Peyer's patch (tissue), 4 donors: ENCODE measurements at regions not wholly inside any gene's neighbourhood (a gene's known extent, or its start where the extent isn't known, plus 50 kb on each side); places are given as distances from the start of the nearest gene placed in this dataset.

Experiments
- DNase-seq, 3 donors: peaks; one replicate each; pipeline ENCODE4 v3.0.0-alpha.2; 2017 to 2019
- H3K27ac ChIP-seq, 4 donors: fragments of 200-600 bp; sonication (generic); one replicate each; pipeline ENCODE4 v1.5.1; 2016 to 2019
- H3K27me3 ChIP-seq, 2 donors: fragments of 200-600 bp; sonication (generic); one replicate each; pipeline ENCODE4 v1.5.1; 2019
- H3K36me3 ChIP-seq, 3 donors: fragments of 200-600 bp; sonication (generic); one replicate each; pipeline ENCODE4 v1.5.1; 2016 to 2019
- H3K4me1 ChIP-seq, 4 donors: fragments of 200-600 bp; sonication (generic); one replicate each; pipeline ENCODE4 v1.5.1; 2016 to 2019
- H3K4me3 ChIP-seq, 4 donors: fragments of 200-600 bp; sonication (generic); 1 replicate in 3 of 4; 2 replicates in 1 of 4; pipeline ENCODE4 v1.5.1; 2016 to 2019; ENCODE audit warnings: mild to moderate bottlenecking in 1 of 4
- H3K9me3 ChIP-seq, 4 donors: fragments of 200-600 bp; sonication (generic); one replicate each; pipeline ENCODE4 v1.5.1; 2016 to 2019; ENCODE audit warnings: mild to moderate bottlenecking in 1 of 4
- POLR2A ChIP-seq, 2 donors: fragments of 450-650 bp; IDR thresholded peaks; one replicate each; pipeline ENCODE4 v1.5.1; 2017; ENCODE audit warnings: antibody characterized with exemption in 2 of 2, mild to moderate bottlenecking in 2 of 2, moderate library complexity in 2 of 2
- TF ChIP-seq, protein P1 (sequence below), 6 experiments: fragments of 450-650 bp in 4 of 6; fragments of 200-600 bp in 2 of 6; sonication (generic) in 1 of 6; IDR thresholded peaks; one replicate each; pipeline ENCODE4 v1.5.1; 2017 to 2019; ENCODE audit warnings: antibody characterized with exemption in 6 of 6, mild to moderate bottlenecking in 3 of 6, moderate library complexity in 1 of 6

DNA sequence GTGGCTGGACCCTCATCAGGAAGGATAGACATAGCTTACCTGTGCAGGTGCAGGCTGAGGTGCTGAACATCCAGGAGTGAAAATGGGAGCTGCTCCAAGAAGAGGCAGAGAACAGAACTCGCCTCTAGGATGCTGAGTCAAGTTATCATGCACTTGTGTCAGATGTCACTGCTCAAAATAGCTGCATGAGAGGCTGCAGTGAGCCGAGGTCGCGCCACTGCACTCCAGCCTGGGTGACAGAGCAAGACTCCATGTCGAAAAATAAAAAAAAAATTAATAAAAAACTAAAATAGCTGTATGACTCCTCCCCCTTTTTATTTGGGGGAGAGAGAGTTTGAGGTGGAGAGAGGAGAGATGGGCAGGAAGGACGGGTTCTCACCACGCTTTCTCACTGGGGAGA, 148.8 kb downstream of the FOXL1 start:
- Histone ChIP-seq H3K27me3 (no peaks in the 10 kb centered on the region), H3K27ac (no peak overlapping the region), H3K9me3 (peaks cover 0 to 5% (median 0%) of the 10 kb centered on the region in 4 donors), H3K4me3 (no peak overlapping the region), H3K4me1 (no peaks in the 10 kb centered on the region), H3K36me3 (no peaks in the 10 kb centered on the region)
- TF ChIP-seq POLR2A (IDR thresholded peaks at IDR 0.05): no peak
- TF ChIP-seq, protein P1, sequence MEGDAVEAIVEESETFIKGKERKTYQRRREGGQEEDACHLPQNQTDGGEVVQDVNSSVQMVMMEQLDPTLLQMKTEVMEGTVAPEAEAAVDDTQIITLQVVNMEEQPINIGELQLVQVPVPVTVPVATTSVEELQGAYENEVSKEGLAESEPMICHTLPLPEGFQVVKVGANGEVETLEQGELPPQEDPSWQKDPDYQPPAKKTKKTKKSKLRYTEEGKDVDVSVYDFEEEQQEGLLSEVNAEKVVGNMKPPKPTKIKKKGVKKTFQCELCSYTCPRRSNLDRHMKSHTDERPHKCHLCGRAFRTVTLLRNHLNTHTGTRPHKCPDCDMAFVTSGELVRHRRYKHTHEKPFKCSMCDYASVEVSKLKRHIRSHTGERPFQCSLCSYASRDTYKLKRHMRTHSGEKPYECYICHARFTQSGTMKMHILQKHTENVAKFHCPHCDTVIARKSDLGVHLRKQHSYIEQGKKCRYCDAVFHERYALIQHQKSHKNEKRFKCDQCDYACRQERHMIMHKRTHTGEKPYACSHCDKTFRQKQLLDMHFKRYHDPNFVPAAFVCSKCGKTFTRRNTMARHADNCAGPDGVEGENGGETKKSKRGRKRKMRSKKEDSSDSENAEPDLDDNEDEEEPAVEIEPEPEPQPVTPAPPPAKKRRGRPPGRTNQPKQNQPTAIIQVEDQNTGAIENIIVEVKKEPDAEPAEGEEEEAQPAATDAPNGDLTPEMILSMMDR (IDR thresholded peaks at IDR 0.05): no peak
- no peak for DNase-seq

DNA sequence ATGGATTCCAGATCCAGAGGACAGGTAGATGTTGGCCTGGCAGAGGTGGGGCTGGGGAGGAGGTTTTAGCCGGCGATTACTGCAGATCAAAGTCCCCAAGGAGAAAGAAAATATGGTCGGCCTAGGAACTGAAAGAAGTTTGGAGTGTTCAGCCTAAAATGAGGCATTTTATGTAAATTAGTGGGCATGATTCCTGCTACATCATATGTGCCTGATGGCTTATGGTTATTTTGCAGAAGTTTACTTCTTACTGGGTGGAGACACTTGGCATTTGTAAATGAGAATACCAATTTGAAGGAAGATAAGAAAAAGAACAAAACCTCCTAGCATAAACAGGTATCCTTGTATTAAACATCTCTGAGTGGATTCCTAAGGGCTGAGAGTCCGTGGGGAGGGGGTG, 149.3 kb downstream of the FOXL1 start:
- Histone ChIP-seq H3K4me3 (no peak overlapping the region), H3K4me1 (no peaks in the 10 kb centered on the region), H3K36me3 (no peaks in the 10 kb centered on the region), H3K9me3 (peaks cover 0 to 5% (median 0%) of the 10 kb centered on the region in 4 donors), H3K27me3 (no peaks in the 10 kb centered on the region), H3K27ac (no peak overlapping the region)
- DNase-seq: no peak
- TF ChIP-seq POLR2A (IDR thresholded peaks at IDR 0.05): no peak
- TF ChIP-seq, protein P1 (IDR thresholded peaks at IDR 0.05): no peak

DNA sequence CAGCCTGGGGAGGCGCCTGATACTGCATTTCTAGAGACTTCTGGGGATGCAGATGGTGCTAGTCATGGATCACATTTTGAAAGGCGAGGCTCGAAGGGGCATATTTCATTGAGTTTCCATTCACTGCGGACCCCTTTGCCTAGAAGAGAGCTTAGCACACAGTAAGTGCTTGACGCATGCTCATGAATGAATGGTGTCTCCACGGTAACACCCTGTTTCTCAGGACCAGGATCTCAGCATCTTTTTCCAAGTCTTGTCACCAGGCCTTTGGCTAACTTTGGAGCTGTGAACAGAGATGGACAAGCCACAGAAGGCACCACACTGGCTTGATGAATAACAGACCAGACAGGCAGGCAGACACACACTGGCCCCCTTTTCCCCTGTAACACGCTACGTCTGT, 151.3 kb downstream of the FOXL1 start:
- TF ChIP-seq, protein P1 (IDR thresholded peaks at IDR 0.05): no peak
- no peak for TF ChIP-seq POLR2A (IDR thresholded peaks at IDR 0.05)
- no peaks in the 10 kb centered on the region for H3K27me3 ChIP-seq
- no peaks in the 10 kb centered on the region for H3K4me1 ChIP-seq
- no peaks in the 10 kb centered on the region for H3K36me3 ChIP-seq
- H3K9me3 ChIP-seq: peaks cover 0 to 5% (median 0%) of the 10 kb centered on the region in 4 donors
- H3K4me3 ChIP-seq: no peak overlapping the region
- DNase-seq: no peak
- no peak overlapping the region for H3K27ac ChIP-seq

DNA sequence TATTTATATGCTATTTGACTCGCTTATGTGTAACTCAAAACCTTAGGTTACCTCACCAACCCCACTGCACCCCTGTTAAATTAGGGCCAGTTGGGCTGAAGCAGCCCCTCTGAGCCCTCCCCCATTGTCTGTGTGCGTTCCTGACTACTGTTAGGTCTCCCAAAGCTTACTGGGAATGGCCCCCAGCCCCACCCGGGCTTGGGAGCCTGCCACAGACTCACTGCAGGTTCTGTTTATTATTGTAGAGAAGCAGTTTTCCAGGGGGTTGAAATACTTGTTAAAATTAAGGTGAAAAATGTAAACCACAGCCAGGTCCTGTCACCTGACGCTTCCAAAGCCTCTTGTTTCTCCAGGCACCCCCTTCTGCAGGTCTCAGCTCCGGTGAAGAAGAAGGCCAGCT, 151.7 kb downstream of the FOXL1 start:
- TF ChIP-seq, protein P1 (IDR thresholded peaks at IDR 0.05): no peak
- TF ChIP-seq POLR2A (IDR thresholded peaks at IDR 0.05): no peak
- no peak for DNase-seq
- Histone ChIP-seq H3K27me3 (no peaks in the 10 kb centered on the region), H3K4me1 (no peaks in the 10 kb centered on the region), H3K36me3 (no peaks in the 10 kb centered on the region), H3K9me3 (peaks cover 0 to 5% (median 0%) of the 10 kb centered on the region in 4 donors), H3K27ac (no peak overlapping the region), H3K4me3 (no peak overlapping the region)

DNA sequence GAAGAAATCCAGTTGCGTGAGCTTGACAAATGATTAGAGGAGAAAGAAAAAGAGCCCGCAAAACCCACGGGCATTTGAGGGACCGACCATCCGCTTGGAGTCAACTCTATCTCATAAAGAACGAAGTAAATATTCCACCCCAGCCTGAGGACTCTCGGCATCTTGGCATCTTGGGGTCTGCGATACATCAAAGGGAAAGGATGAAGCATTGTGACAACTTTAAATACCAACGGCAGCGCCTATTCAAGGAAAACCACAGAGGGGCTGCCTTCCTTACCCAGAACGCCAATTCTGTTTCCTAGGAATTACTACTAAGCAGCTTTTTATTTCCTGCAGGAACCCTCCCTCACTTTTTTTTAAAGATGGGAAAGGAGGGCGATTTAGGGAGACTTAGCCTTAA, 152.2 kb downstream of the FOXL1 start:
- Histone ChIP-seq H3K36me3 (no peaks in the 10 kb centered on the region), H3K27ac (no peak overlapping the region), H3K27me3 (no peaks in the 10 kb centered on the region), H3K4me1 (no peaks in the 10 kb centered on the region), H3K4me3 (no peak overlapping the region), H3K9me3 (peaks cover 0 to 5% (median 0%) of the 10 kb centered on the region in 4 donors)
- TF ChIP-seq POLR2A (IDR thresholded peaks at IDR 0.05): no peak
- TF ChIP-seq, protein P1 (IDR thresholded peaks at IDR 0.05): no peak
- no peak for DNase-seq
